Loucy (cell line): ENCODE measurements at regions not wholly inside any gene's neighbourhood (a gene's known extent, or its start where the extent isn't known, plus 50 kb on each side); places are given as distances from the start of the nearest gene placed in this dataset.

Experiments
- H2AFZ ChIP-seq: fragments of 200-600 bp; sonication (generic); 2 replicates; pipeline ENCODE4 v1.6.0; 2016; ENCODE audit warnings: antibody characterized with exemption, mild to moderate bottlenecking, low read length, moderate library complexity
- H3F3A ChIP-seq: fragments of 200-600 bp; 2 replicates; pipeline ENCODE4 v1.6.0; 2016; ENCODE audit warnings: antibody characterized with exemption, low read depth, mild to moderate bottlenecking
- H3K27me3 ChIP-seq: fragments of 200-600 bp; sonication (generic); 2 replicates; pipeline ENCODE4 v1.6.1; 2014; ENCODE audit warnings: low read length, mild to moderate bottlenecking; ENCODE audit not compliant: insufficient read depth, poor library complexity, severe bottlenecking
- H3K36me3 ChIP-seq: fragments of 200-600 bp; sonication (generic); 2 replicates; pipeline ENCODE4 v1.6.1; 2016; ENCODE audit warnings: low read length; ENCODE audit not compliant: insufficient read depth
- H3K4me1 ChIP-seq: fragments of 200-600 bp; sonication (generic); 2 replicates; pipeline ENCODE4 v1.5.1; 2014; ENCODE audit warnings: low read length, mild to moderate bottlenecking; ENCODE audit not compliant: insufficient read depth, poor library complexity, severe bottlenecking
- H3K4me2 ChIP-seq: fragments of 200-600 bp; sonication (generic); 2 replicates; pipeline ENCODE4 v1.6.0; 2014; ENCODE audit warnings: antibody characterized with exemption, low read length, low read depth, mild to moderate bottlenecking; ENCODE audit not compliant: poor library complexity, severe bottlenecking
- H3K4me3 ChIP-seq: fragments of 200-600 bp; sonication (generic); 2 replicates; pipeline ENCODE4 v1.5.1; 2014; ENCODE audit warnings: low read length, mild to moderate bottlenecking, mixed read lengths; ENCODE audit not compliant: poor library complexity, severe bottlenecking
- H3K79me2 ChIP-seq: fragments of 200-600 bp; sonication (generic); 2 replicates; pipeline ENCODE4 v1.6.1; 2014; ENCODE audit warnings: low read length; ENCODE audit not compliant: insufficient read depth
- H3K9ac ChIP-seq: fragments of 200-600 bp; sonication (generic); 2 replicates; pipeline ENCODE4 v1.6.0; 2014; ENCODE audit warnings: mild to moderate bottlenecking, low read depth, low read length, moderate library complexity; ENCODE audit not compliant: poor library complexity, severe bottlenecking
- H3K9me2 ChIP-seq: fragments of 200-600 bp; sonication (generic); replicated peaks from 2 replicates; pipeline ENCODE4 v1.6.1; 2016; ENCODE audit warnings: low read depth, low read length, mixed read lengths
- H3K9me3 ChIP-seq: fragments of 200-600 bp; sonication (generic); 2 replicates; pipeline ENCODE4 v1.6.1; 2014; ENCODE audit warnings: mild to moderate bottlenecking, antibody characterized with exemption, low read length, low read depth; ENCODE audit not compliant: insufficient read depth
- H4K20me1 ChIP-seq: fragments of 200-600 bp; sonication (generic); 2 replicates; pipeline ENCODE4 v1.6.0; 2014; ENCODE audit warnings: antibody characterized with exemption, low read length, mild to moderate bottlenecking; ENCODE audit not compliant: insufficient read depth, poor library complexity, severe bottlenecking
- CTCF ChIP-seq: fragments of 200-600 bp; sonication (generic); conservative IDR thresholded peaks from 2 replicates; pipeline ENCODE4 v1.5.1; 2014; ENCODE audit warnings: mild to moderate bottlenecking, antibody characterized with exemption, low read length
- EZH2phosphoT487 ChIP-seq: fragments of 200-600 bp; IDR thresholded peaks from 2 replicates; pipeline ENCODE4 v1.6.1; 2018; ENCODE audit warnings: antibody characterized with exemption, mild to moderate bottlenecking, moderate library complexity, borderline replicate concordance

- Histone ChIP-seq H3K4me3 (no peak overlapping the region), H3K9ac (no peak overlapping the region), H3K9me3 (no peaks in the 10 kb centered on the region), H4K20me1 (no peaks in the 10 kb centered on the region), H3K9me2 (no peaks in the 10 kb centered on the region), H3K4me1 (no peaks in the 10 kb centered on the region), H3K27me3 (no peaks in the 10 kb centered on the region), H3K36me3 (no peaks in the 10 kb centered on the region), H3F3A (no peaks in the 10 kb centered on the region), H3K4me2 (no peak overlapping the region), H2AFZ (no peak overlapping the region), H3K79me2 (no peaks in the 10 kb centered on the region)
- TF ChIP-seq EZH2phosphoT487 (no peak), CTCF (no peak)
These were observed 381.9 kb downstream of the RAB28 start for GRCh38 chr4:13102092-13102742.

- Histone ChIP-seq H3K4me3 (no peak overlapping the region), H2AFZ (no peak overlapping the region), H3K4me1 (no peaks in the 10 kb centered on the region), H3K79me2 (no peaks in the 10 kb centered on the region), H3F3A (no peaks in the 10 kb centered on the region), H4K20me1 (no peaks in the 10 kb centered on the region), H3K9me3 (no peaks in the 10 kb centered on the region), H3K4me2 (no peak overlapping the region), H3K36me3 (no peaks in the 10 kb centered on the region), H3K9ac (no peak overlapping the region), H3K9me2 (no peaks in the 10 kb centered on the region), H3K27me3 (no peaks in the 10 kb centered on the region)
- TF ChIP-seq CTCF (no peak), EZH2phosphoT487 (no peak)
These were observed 386.2 kb downstream of the RAB28 start for GRCh38 chr4:13097971-13098370.

GRCh38 chr4:13095722-13096121 is 388.4 kb downstream of the RAB28 start:
- H3F3A ChIP-seq: no peaks in the 10 kb centered on the region
- H3K36me3 ChIP-seq: no peaks in the 10 kb centered on the region
- no peaks in the 10 kb centered on the region for H4K20me1 ChIP-seq
- no peak overlapping the region for H3K4me3 ChIP-seq
- no peaks in the 10 kb centered on the region for H3K9me3 ChIP-seq
- no peaks in the 10 kb centered on the region for H3K27me3 ChIP-seq
- H3K9me2 ChIP-seq: no peaks in the 10 kb centered on the region
- H3K4me2 ChIP-seq: no peak overlapping the region
- no peak overlapping the region for H2AFZ ChIP-seq
- no peaks in the 10 kb centered on the region for H3K4me1 ChIP-seq
- no peak overlapping the region for H3K9ac ChIP-seq
- H3K79me2 ChIP-seq: no peaks in the 10 kb centered on the region
- no peak for TF ChIP-seq CTCF
- TF ChIP-seq EZH2phosphoT487: no peak
